HG03108 (cell line): ENCODE measurements at regions not wholly inside any gene's neighbourhood (a gene's known extent, or its start where the extent isn't known, plus 50 kb on each side); places are given as distances from the start of the nearest gene placed in this dataset.

Source experiments
- ATAC-seq: cut with Tn5 transposase; IDR thresholded peaks from one replicate; pipeline ENCODE4 v1.9.1; 2021; ENCODE audit warnings: moderate library complexity; ENCODE audit not compliant: unreplicated experiment

GRCh38 chr13:59545007-59545406 lies 618.7 kb downstream of the DIAPH3 start:
- no peak for ATAC-seq

DNA sequence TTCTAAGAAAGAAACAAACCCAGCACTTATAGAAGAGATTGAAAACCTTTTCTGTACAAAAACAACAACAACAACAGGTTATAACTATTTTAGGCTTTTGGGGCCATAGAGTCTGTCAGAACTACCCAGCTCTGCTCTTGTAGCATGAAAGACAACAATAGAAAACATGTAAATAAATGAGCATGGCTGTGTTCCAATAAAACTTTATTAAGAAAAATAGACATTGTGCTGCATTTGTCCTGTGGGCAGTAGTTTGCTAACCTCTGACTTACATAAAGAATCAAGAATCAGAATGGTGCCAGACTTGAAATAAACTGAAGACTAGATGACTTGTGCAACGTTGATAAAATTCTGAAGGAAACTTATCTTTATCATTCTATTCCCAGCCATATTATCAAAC lies 617.5 kb downstream of the DIAPH3 start:
- ATAC-seq = no peak

DNA sequence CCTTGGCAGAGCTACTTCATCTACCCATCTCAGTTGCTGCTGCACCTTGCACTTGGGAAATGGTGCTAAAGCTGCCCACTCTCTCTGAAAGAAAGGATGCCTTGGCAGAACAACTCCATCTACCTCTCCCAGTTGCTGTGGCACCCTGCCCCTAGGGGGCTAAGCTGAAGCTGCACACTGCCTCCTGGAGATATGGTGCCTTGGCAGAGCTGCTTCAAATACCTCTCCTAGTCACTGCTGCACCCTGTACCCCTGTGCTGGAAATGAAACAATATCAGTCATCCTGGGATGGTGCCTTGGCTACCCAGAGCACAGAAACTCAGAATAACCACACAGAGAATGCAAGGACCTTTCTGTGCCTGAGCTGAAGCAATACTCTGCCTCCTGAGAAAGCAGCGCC lies 615.8 kb downstream of the DIAPH3 start:
- no peak for ATAC-seq

- ATAC-seq = no peak
These were observed 600.8 kb downstream of the DIAPH3 start for GRCh38 chr13:59562924-59563323.

DNA sequence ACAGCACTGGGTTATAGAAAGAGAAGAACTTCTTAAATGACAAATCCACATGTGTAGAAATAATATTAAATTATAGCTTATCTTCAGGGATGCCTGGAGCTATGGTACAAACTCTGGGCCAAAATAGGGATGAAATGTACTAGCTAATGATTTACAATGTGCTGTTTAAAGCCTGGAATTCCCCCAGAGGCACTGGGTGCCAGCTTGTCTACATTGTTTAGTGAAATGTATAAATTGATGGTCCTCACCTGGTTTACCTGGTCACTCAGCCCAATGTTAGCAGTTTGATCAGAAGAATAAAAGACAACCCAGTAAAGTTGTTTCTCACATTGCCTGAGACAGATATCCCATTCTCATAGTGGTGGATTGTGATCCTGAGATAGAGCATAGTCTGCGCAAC lies 597.2 kb downstream of the DIAPH3 start:
- ATAC-seq = no peak

DNA sequence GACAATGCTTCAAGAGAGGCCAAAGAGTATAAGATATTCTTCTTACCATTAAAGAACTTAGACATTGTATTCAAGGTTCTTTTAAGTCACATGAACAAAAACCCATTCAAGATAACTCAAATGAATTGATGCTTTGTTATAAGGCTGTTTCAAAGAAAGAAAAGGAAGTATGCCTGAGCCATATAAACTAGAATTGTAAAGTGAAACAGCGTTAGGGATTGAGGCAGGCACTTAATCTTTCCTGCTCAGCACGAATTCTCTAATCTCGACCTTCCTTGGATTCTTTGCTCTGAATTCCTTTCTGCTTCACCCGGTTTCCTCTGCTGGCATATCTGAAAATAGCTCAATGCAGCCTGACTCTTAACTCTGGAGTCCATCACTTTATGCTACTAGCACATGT lies 595.4 kb downstream of the DIAPH3 start:
- no peak for ATAC-seq

DNA sequence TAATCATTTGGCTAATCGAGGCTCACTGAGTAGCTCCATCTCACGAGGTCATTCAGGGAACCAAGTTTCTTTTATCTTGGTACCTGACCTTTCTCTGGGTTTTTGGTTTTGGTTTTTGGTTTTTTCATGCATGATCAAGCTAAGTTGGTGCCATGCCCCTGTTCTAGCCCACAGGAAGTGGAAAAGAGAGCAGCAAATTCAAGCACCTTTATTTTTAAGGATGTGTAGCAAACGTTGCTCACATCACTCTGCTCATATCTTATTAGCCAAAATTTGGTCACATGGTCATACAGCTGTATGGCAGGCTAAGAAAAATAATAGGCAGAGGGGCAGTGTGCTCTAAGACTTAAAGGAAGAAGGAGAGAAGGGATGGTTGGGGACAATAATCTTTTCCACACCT lies 593.5 kb downstream of the DIAPH3 start:
- ATAC-seq = no peak

- ATAC-seq = no peak
These were observed 579.6 kb downstream of the DIAPH3 start for GRCh38 chr13:59584101-59584500.

DNA sequence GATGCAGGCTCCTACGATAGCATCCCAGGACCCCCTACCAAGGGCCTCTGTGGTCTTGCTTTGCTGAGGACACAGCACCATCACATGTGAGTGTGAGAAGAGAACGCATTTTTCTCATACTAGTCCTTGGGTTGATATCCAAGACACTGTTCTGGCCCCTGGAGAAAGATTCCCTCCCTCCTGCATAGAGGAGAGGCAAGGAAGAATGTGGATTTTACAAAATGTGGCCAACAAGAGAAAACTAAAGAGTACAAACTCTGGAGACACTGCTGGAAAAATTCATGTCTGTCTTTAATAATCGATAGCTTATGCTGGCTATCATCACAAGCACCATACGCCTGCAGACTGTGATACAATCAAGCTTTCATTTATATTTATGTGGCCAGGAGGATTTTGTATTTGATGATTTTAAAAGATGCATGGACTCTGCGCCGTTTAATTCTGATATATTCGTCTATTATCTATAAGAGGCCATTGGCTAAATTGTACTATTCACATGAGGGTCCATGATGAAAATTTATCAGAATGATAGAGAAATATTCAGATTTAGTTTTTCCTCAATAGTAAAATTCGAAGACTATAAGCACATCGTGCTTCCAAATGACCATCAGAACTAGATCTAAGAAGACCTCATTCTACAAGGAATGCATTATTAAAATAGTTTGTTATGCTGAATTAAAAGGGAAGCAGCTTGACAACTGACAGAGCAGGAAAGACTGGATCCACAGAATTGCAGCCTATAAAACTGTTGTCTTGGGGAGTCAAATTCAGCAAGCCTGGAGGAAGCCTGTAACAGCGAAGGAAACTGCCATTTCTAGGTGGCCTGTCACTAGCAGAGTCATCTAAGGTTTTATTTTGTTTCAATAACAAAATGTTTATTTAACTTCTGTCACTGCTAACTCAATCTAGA lies 578.7 kb downstream of the DIAPH3 start:
- no peak for ATAC-seq

- no peak for ATAC-seq
These were observed 576.7 kb downstream of the DIAPH3 start for GRCh38 chr13:59587030-59587429.

GRCh38 chr13:59587971-59588716 lies 575.6 kb downstream of the DIAPH3 start:
- no peak for ATAC-seq

DNA sequence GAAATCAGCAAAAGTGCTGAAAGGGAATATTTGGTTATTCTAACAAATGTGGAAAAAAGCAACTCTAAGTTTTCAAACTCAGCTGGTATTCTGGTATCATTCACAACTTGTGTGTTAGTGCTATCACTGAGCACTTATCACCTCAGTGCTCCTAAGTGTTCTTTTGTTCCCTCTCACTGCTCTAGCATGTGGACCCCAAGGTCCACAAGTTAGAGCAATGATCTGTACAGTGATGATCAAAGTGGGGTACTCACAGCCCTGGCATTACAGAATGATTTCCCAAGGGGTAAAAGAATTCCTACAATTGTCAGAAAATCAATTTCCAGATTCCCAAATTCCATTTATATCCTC lies 575.0 kb downstream of the DIAPH3 start:
- ATAC-seq = no peak

GRCh38 chr13:59601993-59602392 lies 561.7 kb downstream of the DIAPH3 start:
- ATAC-seq = no peak

- no peak for ATAC-seq
These were observed 560.1 kb downstream of the DIAPH3 start for GRCh38 chr13:59603646-59604045.

DNA sequence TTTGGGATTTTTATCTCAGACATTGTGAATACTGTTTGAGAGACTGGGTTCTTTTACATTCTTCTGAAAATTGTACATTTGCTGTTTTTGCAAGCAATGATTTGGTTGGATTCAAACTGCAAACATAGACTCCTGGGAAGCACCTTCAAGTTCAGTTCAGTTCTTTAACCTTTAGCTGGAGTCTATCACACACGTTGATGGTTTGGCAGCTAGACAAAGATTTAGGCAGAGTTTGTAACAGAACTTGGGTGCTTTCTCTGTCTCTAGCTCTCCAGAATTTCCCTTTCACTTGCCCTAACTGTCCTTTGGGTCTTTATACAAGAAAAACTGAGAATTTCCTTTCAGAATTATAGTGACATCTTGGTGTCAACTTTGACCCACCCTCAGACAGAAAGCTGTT lies 556.6 kb downstream of the DIAPH3 start:
- ATAC-seq = no peak

GRCh38 chr13:59607780-59608233 lies 555.9 kb downstream of the DIAPH3 start:
- peak; percentile 43 for ATAC-seq

GRCh38 chr13:59609421-59609820 lies 554.3 kb downstream of the DIAPH3 start:
- no peak for ATAC-seq
